Peyer's patch (tissue), 4 donors: ENCODE measurements at regions not wholly inside any gene's neighbourhood (a gene's known extent, or its start where the extent isn't known, plus 50 kb on each side); places are given as distances from the start of the nearest gene placed in this dataset.

Experiments used
- CTCF ChIP-seq, 6 experiments: fragments of 450-650 bp in 4 of 6; fragments of 200-600 bp in 2 of 6; sonication (generic) in 1 of 6; IDR thresholded peaks; one replicate each; pipeline ENCODE4 v1.5.1; 2017 to 2019; ENCODE audit warnings: antibody characterized with exemption in 6 of 6, mild to moderate bottlenecking in 3 of 6, moderate library complexity in 1 of 6
- POLR2A ChIP-seq, 2 donors: fragments of 450-650 bp; IDR thresholded peaks; one replicate each; pipeline ENCODE4 v1.5.1; 2017; ENCODE audit warnings: antibody characterized with exemption in 2 of 2, mild to moderate bottlenecking in 2 of 2, moderate library complexity in 2 of 2

- TF ChIP-seq CTCF (IDR thresholded peaks at IDR 0.05), result no peak
- TF ChIP-seq POLR2A (IDR thresholded peaks at IDR 0.05), result no peak
Observed at GRCh38 chr13:103969520-103970050, 903.4 kb upstream of the SLC10A2 start.
